ENCODE measurements at regions not wholly inside any gene's neighbourhood (a gene's known extent, or its start where the extent isn't known, plus 50 kb on each side); places are given as distances from the start of the nearest gene placed in this dataset.
"Not testable (repeated sequence)": the region's sequence is repeated elsewhere in the genome, so short reads cannot be mapped to it uniquely, and the experiment has no call there.

- no peak for DNase-seq (ENCODE audit: low read depth in 2 of 2)
Observed at GRCh38 chr1:213464786-213465460, 413.9 kb downstream of the RPS6KC1 start.

GRCh38 chr1:213466541-213466940, 415.5 kb downstream of the RPS6KC1 start:
- DNase-seq (ENCODE audit: low read depth in 2 of 2), result no peak

DNA sequence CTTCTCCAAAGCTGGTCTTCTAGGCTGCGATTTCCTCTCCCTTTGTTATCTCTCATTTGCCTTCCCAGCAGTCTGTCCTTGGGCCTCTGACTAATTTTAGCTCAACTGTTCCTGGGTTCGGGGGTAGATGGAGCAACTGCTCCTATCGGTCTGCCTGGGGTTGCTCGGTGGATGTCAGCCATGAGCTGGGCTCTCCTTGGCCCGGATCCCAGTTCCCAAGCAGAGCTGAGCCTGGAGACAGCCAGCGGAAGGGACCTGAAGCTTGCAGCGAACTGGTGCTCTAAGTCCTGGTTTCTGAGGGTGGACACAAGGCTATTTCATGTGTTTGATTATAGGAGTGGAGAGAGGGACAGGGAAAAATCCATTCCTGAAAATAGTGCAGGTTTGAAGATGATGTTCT, 423.0 kb downstream of the RPS6KC1 start:
- DNase-seq (ENCODE audit: low read depth in 2 of 2), result no peak

DNA sequence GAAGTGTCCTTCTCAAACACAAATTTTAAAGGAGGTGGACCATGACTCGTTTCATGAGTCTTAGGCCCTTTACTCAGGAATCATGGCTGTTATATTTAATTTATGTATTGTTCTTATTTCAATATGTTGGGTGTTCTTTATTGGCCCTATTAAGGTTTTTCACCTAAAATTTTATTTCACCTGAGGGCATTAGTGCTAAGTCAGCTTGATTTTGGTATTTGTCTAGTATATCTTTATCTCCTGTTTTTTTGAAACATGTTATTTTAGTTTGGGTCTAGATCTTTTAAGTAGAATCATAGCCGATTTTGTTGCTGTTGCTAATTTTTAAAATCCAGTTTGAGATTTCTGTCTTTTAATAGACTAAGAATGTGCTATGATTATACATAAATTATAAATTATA, 430.4 kb downstream of the RPS6KC1 start:
- no peak for DNase-seq (ENCODE audit: low read depth in 2 of 2)

- no peak for DNase-seq (ENCODE audit: low read depth in 2 of 2)
Observed at GRCh38 chr1:213484333-213484732, 433.3 kb downstream of the RPS6KC1 start.

- DNase-seq (ENCODE audit: low read depth in 2 of 2), result no peak
Observed at GRCh38 chr1:213484758-213485157, 433.7 kb downstream of the RPS6KC1 start.

DNA sequence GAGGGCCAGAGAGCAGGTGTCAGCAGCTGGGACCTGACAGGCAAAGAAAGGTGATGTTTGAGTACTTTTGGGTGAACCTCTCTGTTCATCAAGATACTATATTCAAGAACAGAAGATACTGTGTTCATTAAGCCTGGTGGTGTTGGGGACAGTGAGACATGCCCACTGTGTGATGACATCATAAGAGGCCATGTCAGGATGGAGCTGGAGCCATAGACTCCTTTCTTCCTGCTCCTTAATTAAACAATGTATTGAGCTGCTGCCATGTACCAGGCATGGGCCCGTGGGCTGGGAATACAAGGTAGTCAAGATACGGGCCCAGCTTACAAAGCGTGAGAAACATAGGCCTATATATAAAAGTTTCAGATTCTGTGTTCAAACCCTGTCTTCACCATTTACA, 435.4 kb downstream of the RPS6KC1 start:
- DNase-seq (ENCODE audit: low read depth in 2 of 2), result no peak

DNA sequence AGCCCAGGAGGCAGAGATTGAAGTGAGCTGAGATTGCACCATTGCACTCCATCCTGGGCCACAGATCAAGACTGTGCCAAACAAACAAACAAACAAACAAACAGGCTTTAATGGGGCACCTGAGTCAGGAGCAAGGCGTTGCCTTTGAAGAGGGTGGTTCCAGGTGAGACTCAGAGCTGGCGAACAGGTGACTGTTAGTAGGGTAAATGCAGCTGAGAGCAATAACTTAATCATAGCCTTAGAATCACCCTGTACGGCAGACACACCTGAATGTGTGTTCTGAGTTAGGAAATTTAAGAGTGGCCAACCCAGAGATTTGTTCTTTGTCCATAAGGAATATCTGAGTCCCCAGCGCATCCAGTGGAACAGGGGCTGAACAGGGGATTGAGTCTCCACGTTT, 440.4 kb downstream of the RPS6KC1 start:
- DNase-seq (ENCODE audit: low read depth in 2 of 2), result no peak

GRCh38 chr1:213492161-213493041, 441.4 kb downstream of the RPS6KC1 start:
- no peak for DNase-seq (ENCODE audit: low read depth in 2 of 2)

DNA sequence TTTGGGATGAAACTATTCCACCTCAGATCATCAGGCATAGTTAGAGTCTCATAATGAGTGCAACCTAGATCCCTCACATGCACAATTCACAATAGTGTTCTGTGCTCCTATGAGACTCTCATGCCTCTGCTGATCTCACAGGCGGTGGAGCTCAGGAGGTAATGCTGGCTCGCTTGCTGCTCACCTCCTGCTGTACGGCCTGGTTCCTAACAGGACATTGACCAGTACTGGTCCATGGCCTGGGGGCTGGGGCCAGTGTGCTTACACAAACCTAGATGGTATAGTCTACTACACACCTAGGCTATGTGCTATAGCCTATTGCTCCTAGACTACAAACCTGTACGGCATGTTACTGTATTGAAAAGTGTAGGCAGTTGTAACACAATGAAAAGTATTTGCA, 448.4 kb downstream of the RPS6KC1 start:
- DNase-seq (ENCODE audit: low read depth in 2 of 2), result no peak

- DNase-seq (ENCODE audit: low read depth in 2 of 2), result no peak
Observed at GRCh38 chr1:213507472-213508223, 456.6 kb downstream of the RPS6KC1 start.

- no peak for DNase-seq (ENCODE audit: low read depth in 2 of 2)
Observed at GRCh38 chr1:213511173-213511572, 460.1 kb downstream of the RPS6KC1 start.

DNA sequence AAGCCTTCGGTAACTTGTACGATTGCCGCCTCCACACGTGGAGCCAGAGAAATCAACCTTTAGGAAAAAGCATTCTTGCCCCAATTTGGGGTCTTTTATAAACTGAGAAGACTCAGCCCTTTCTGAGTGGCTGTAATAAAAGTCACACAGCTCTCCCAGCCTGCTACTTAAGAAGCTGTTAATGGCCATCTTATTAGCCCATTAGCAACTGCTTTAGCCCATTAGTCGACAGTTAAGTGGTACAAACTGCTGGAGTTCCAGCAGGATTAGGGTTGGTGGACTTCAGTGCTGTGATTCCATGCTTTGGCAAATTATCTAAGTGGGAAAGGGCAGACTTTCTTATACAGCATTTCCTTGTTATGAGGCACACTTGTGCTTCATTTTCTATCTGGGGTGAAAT, 461.3 kb downstream of the RPS6KC1 start:
- no peak for DNase-seq (ENCODE audit: low read depth in 2 of 2)

DNA sequence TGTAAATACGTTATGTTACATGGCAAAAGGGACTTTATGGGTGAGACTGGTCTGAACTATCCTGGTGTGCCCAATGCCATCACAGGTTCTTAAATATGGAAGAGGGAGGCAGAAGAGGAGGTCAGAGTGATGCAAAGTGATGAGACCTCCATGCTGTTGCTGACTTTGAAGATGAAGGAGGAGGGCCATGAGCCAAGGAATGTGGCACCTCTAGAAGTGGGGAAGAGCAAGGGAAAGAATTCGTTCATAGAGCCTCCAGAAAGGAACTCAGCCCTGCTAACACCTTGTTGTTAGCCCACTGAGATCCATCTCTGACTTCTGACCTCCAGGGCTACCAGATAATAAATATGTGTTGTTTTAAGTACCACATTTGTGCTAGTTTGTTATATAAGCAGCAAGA, 462.0 kb downstream of the RPS6KC1 start:
- DNase-seq (ENCODE audit: low read depth in 2 of 2), result no peak

DNA sequence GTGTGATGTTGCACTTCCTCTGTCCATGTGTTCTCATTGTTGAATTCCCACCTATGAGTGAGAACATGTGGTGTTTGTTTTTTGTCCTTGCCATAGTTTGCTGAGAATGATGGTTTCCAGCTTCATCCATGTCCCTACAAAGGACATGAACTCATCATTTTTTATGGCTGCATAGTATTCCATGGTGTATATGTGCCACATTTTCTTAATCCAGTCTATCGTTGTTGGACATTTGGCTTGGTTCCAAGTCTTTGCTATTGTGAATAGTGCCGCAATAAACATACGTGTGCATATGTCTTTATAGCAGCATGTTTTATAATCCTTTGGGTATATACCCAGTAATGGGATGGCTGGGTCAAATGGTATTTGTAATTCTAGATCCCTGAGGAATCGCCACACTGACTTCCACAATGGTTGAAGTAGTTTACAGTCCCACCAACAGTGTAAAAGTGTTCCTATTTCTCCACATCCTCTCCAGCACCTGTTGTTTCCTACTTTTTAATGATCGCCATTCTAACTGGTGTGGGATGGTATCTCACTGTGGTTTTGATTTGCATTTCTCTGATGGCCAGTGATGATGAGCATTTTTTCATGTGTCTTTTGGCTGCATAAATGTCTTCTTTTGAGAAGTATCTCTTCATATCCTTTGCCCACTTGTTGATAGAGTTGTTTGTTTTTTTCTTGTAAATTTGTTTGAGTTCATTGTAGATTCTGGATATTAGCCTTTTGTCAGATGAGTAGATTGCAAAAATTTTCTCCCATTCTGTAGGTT, 463.6 kb downstream of the RPS6KC1 start:
- not testable (repeated sequence) for DNase-seq (ENCODE audit: low read depth in 2 of 2)

- DNase-seq (ENCODE audit: low read depth in 2 of 2), result no peak
Observed at GRCh38 chr1:213519098-213519497, 468.1 kb downstream of the RPS6KC1 start.

DNA sequence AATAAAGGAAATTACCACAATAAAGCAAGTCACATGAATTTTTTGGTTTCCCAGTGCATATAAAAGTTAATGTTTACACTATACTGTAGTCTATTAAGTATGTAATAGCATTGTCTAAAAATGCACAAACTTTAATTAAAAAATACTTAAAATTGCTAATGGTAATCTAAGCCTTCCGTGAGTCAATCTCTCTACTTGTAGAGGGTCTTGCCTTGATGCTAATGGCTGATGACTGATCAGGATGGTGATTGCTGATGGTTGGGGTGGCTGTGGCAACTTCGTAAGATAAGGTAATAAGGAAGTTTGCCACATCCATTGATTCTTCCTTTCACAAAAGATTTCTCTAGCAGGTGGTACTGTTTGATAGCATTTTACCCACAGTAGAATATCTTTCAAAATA, 466.6 kb upstream of the PROX1 start:
- DNase-seq (ENCODE audit: low read depth in 2 of 2), result no peak

DNA sequence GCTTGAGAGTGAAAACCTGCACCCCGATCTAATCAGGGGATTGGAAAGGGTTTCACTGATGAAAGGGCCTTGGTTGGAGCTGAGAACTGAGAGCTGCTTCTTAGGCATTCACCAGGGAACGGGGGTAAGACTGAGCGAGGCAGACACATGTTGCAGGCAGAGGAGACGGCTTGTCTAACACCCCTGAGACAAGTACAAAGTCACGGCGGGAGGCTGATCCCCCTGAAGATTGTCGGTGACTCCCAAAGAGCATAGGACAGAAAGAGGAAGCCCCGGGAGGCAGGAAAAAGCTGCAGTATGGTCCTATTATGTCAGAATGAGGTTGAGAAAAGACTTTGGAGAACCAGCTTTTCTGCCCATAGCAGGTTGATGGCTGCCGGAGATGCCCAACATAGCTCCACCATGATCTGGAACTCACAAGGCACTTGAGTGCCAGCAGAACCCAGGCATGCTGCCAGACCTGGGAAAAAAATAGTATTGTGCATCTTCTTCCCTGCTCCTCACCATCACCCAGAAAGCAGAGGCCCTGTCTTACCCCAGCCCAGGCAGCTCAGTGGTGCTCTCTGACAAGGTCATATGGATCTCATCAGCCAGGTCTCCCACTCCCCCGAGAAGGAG, 463.9 kb upstream of the PROX1 start:
- no peak for DNase-seq (ENCODE audit: low read depth in 2 of 2)

DNA sequence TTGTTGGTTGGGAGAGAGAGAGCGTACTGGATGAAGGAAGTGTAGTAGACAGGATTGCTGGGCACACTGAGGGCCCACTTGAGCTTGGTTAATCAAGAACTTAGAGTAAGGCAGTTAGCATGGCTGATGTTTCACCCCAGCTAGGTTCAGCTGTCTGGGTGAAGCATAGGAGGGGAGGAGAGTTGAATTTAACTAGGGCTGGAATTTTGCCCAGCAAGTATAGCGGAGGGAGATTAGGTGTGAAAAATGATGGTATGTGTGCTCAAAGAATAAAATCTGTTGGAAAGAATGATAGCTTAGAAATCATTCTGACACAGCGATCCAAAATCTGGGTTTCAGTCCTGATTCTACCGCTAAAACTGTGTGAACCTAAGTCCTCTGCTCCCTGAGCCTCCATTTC, 461.5 kb upstream of the PROX1 start:
- DNase-seq (ENCODE audit: low read depth in 2 of 2), result no peak

GRCh38 chr1:213530611-213531320, 457.0 kb upstream of the PROX1 start:
- DNase-seq (ENCODE audit: low read depth in 2 of 2), result no peak

Measured in activated CD8-positive, alpha-beta memory T cell treated with anti-CD3 and anti-CD28 coated beads for 4 hours (primary cell).